ENCODE measurements at regions not wholly inside any gene's neighbourhood (a gene's known extent, or its start where the extent isn't known, plus 50 kb on each side); places are given as distances from the start of the nearest gene placed in this dataset.

- peaks cover 0 to 2% (median 0%) of the 10 kb centered on the region in 3 donors for H3K4me1 Mint-ChIP-seq
- no peaks in the 10 kb centered on the region for H3K36me3 Mint-ChIP-seq
- H3K27ac Mint-ChIP-seq: no peak overlapping the region
- H3K27me3 Mint-ChIP-seq: peaks cover 2% of the 10 kb centered on the region
- no peaks in the 10 kb centered on the region for H3K9me3 Mint-ChIP-seq
- H3K4me3 Mint-ChIP-seq: no peak overlapping the region
Measured at GRCh38 chr1:54463259-54464030, 57.3 kb upstream of the SSBP3 start.

DNA sequence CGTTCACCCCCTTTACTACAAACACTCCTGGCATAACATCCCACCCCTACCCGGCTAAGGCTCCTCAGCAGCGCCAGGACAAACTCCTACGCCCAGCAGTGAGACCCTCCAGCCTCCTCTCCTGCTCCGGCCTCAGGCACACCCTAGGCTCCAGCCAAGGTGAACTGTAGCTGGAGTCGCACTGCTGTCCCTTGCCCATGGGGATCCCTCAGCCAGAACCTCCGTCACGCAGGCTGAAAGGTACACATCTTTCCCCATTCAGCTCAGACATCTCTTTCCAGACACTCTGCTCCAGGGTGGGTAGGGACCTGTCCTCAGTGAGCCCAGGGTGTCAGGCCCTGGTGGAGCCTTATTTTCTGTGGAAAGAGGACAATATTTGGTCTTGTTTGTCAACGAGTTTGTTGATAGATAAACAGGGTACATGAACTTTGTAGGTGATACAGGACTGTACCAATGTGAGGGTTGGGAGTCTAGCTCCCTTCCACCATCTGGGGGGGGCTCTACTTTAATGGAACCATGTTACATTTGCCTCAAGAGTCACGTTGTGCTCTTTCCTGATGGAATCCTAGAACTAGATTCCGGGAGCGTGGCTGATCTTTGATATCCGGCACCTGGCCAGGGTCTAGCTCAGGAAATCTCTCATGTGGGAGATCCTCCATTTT, 56.5 kb upstream of the SSBP3 start:
- H3K27me3 Mint-ChIP-seq: peaks cover 2% of the 10 kb centered on the region
- peaks cover 0 to 2% (median 0%) of the 10 kb centered on the region in 3 donors for H3K4me1 Mint-ChIP-seq
- H3K4me3 Mint-ChIP-seq: no peak overlapping the region
- no peaks in the 10 kb centered on the region for H3K36me3 Mint-ChIP-seq
- peak overlapping the region in 1 of 3 donors; percentile 87 for H3K27ac Mint-ChIP-seq
- H3K9me3 Mint-ChIP-seq: no peaks in the 10 kb centered on the region

GRCh38 chr1:54461731-54462596, 55.8 kb upstream of the SSBP3 start:
- H3K4me1 Mint-ChIP-seq: peaks cover 0 to 2% (median 0%) of the 10 kb centered on the region in 3 donors
- no peaks in the 10 kb centered on the region for H3K9me3 Mint-ChIP-seq
- peak overlapping the region in 1 of 3 donors; percentile 80 for H3K27ac Mint-ChIP-seq
- no peak overlapping the region for H3K4me3 Mint-ChIP-seq
- no peaks in the 10 kb centered on the region for H3K36me3 Mint-ChIP-seq
- H3K27me3 Mint-ChIP-seq: peaks cover under 1% of the 10 kb centered on the region

GRCh38 chr1:54460861-54461387, 54.7 kb upstream of the SSBP3 start:
- Mint-ChIP-seq H3K4me3 (no peak overlapping the region), H3K27me3 (peaks cover under 1% of the 10 kb centered on the region), H3K27ac (no peak overlapping the region), H3K9me3 (peaks cover 0 to 1% (median 0%) of the 10 kb centered on the region in 3 donors), H3K4me1 (peaks cover 0 to 2% (median 0%) of the 10 kb centered on the region in 3 donors), H3K36me3 (no peaks in the 10 kb centered on the region)

- no peaks in the 10 kb centered on the region for H3K36me3 Mint-ChIP-seq
- H3K27me3 Mint-ChIP-seq: peaks cover 2% of the 10 kb centered on the region
- H3K4me1 Mint-ChIP-seq: peaks cover 0 to 2% (median 0%) of the 10 kb centered on the region in 3 donors
- H3K9me3 Mint-ChIP-seq: peaks cover 0 to 2% (median 0%) of the 10 kb centered on the region in 3 donors
- no peak overlapping the region for H3K4me3 Mint-ChIP-seq
- no peak overlapping the region for H3K27ac Mint-ChIP-seq
Measured at GRCh38 chr1:54460351-54460750, 54.2 kb upstream of the SSBP3 start.

- Mint-ChIP-seq H3K27ac (no peak overlapping the region), H3K36me3 (no peaks in the 10 kb centered on the region), H3K27me3 (peaks cover 2% of the 10 kb centered on the region), H3K9me3 (peaks cover 0 to 2% (median 0%) of the 10 kb centered on the region in 3 donors), H3K4me3 (no peak overlapping the region), H3K4me1 (peaks cover 0 to 2% (median 0%) of the 10 kb centered on the region in 3 donors)
Measured at GRCh38 chr1:54459726-54460191, 53.6 kb upstream of the SSBP3 start.

GRCh38 chr1:54459140-54459539, 52.9 kb upstream of the SSBP3 start:
- H3K27ac Mint-ChIP-seq: no peak overlapping the region
- peaks cover 0 to 2% (median 0%) of the 10 kb centered on the region in 3 donors for H3K9me3 Mint-ChIP-seq
- H3K27me3 Mint-ChIP-seq: peaks cover 2% of the 10 kb centered on the region
- no peaks in the 10 kb centered on the region for H3K36me3 Mint-ChIP-seq
- H3K4me1 Mint-ChIP-seq: peaks cover 0 to 2% (median 0%) of the 10 kb centered on the region in 3 donors
- no peak overlapping the region for H3K4me3 Mint-ChIP-seq

GRCh38 chr1:54456921-54457529, 50.8 kb upstream of the SSBP3 start:
- Mint-ChIP-seq H3K27ac (no peak overlapping the region), H3K4me1 (peaks cover 0 to 2% (median 0%) of the 10 kb centered on the region in 3 donors), H3K36me3 (no peaks in the 10 kb centered on the region), H3K9me3 (peaks cover 0 to 2% (median 0%) of the 10 kb centered on the region in 3 donors), H3K4me3 (no peak overlapping the region), H3K27me3 (peaks cover 9% of the 10 kb centered on the region)

- Mint-ChIP-seq H3K27me3 (peaks cover 9% of the 10 kb centered on the region), H3K4me1 (peaks cover 0 to 2% (median 0%) of the 10 kb centered on the region in 3 donors), H3K36me3 (no peaks in the 10 kb centered on the region), H3K27ac (no peak overlapping the region), H3K9me3 (peaks cover 0 to 2% (median 0%) of the 10 kb centered on the region in 3 donors), H3K4me3 (no peak overlapping the region)
Measured at GRCh38 chr1:54456361-54456760, 50.2 kb upstream of the SSBP3 start.
